ENCODE measurements at regions not wholly inside any gene's neighbourhood (a gene's known extent, or its start where the extent isn't known, plus 50 kb on each side); places are given as distances from the start of the nearest gene placed in this dataset.

- Histone ChIP-seq H3K27me3 (ENCODE audit: control insufficient read depth, insufficient read depth, low read length) (no peaks in the 10 kb centered on the region), H3K4me3 (ENCODE audit: low read depth, low read length) (no peak overlapping the region), H3K36me3 (ENCODE audit: control insufficient read depth, insufficient read depth, low read length) (no peaks in the 10 kb centered on the region)
- DNase-seq (ENCODE audit: low read depth), result no peak
- TF ChIP-seq CTCF (IDR thresholded peaks at IDR 0.05; ENCODE audit: insufficient read depth, low read length, poor library complexity, severe bottlenecking), result no peak
These were observed 433.2 kb downstream of the STIM2 start for GRCh38 chr4:27293831-27294230.

GRCh38 chr4:27304751-27305150 lies 444.1 kb downstream of the STIM2 start:
- no peak overlapping the region for H3K4me3 ChIP-seq (ENCODE audit: low read depth, low read length)
- no peaks in the 10 kb centered on the region for H3K36me3 ChIP-seq (ENCODE audit: control insufficient read depth, insufficient read depth, low read length)
- TF ChIP-seq CTCF (IDR thresholded peaks at IDR 0.05; ENCODE audit: insufficient read depth, low read length, poor library complexity, severe bottlenecking), result no peak
- H3K27me3 ChIP-seq (ENCODE audit: control insufficient read depth, insufficient read depth, low read length), result no peaks in the 10 kb centered on the region
- no peak for DNase-seq (ENCODE audit: low read depth)

- no peak overlapping the region for H3K4me3 ChIP-seq (ENCODE audit: low read depth, low read length)
- no peaks in the 10 kb centered on the region for H3K36me3 ChIP-seq (ENCODE audit: control insufficient read depth, insufficient read depth, low read length)
- peak; percentile 4 for DNase-seq (ENCODE audit: low read depth)
- no peak for TF ChIP-seq CTCF (IDR thresholded peaks at IDR 0.05; ENCODE audit: insufficient read depth, low read length, poor library complexity, severe bottlenecking)
- no peaks in the 10 kb centered on the region for H3K27me3 ChIP-seq (ENCODE audit: control insufficient read depth, insufficient read depth, low read length)
These were observed 444.6 kb downstream of the STIM2 start for GRCh38 chr4:27305246-27305645.

GRCh38 chr4:27308379-27308778 lies 447.7 kb downstream of the STIM2 start:
- no peak for TF ChIP-seq CTCF (IDR thresholded peaks at IDR 0.05; ENCODE audit: insufficient read depth, low read length, poor library complexity, severe bottlenecking)
- Histone ChIP-seq H3K36me3 (ENCODE audit: control insufficient read depth, insufficient read depth, low read length) (no peaks in the 10 kb centered on the region), H3K4me3 (ENCODE audit: low read depth, low read length) (no peak overlapping the region), H3K27me3 (ENCODE audit: control insufficient read depth, insufficient read depth, low read length) (no peaks in the 10 kb centered on the region)
- DNase-seq (ENCODE audit: low read depth), result no peak

- no peak for TF ChIP-seq CTCF (IDR thresholded peaks at IDR 0.05; ENCODE audit: insufficient read depth, low read length, poor library complexity, severe bottlenecking)
- no peak for DNase-seq (ENCODE audit: low read depth)
- H3K27me3 ChIP-seq (ENCODE audit: control insufficient read depth, insufficient read depth, low read length), result no peaks in the 10 kb centered on the region
- H3K36me3 ChIP-seq (ENCODE audit: control insufficient read depth, insufficient read depth, low read length), result no peaks in the 10 kb centered on the region
- H3K4me3 ChIP-seq (ENCODE audit: low read depth, low read length), result no peak overlapping the region
These were observed 455.0 kb downstream of the STIM2 start for GRCh38 chr4:27315625-27316024.

GRCh38 chr4:27316176-27316575 lies 455.5 kb downstream of the STIM2 start:
- TF ChIP-seq CTCF (IDR thresholded peaks at IDR 0.05; ENCODE audit: insufficient read depth, low read length, poor library complexity, severe bottlenecking), result no peak
- no peaks in the 10 kb centered on the region for H3K27me3 ChIP-seq (ENCODE audit: control insufficient read depth, insufficient read depth, low read length)
- no peak overlapping the region for H3K4me3 ChIP-seq (ENCODE audit: low read depth, low read length)
- H3K36me3 ChIP-seq (ENCODE audit: control insufficient read depth, insufficient read depth, low read length), result no peaks in the 10 kb centered on the region
- DNase-seq (ENCODE audit: low read depth), result no peak
